ENCODE measurements at regions not wholly inside any gene's neighbourhood (a gene's known extent, or its start where the extent isn't known, plus 50 kb on each side); places are given as distances from the start of the nearest gene placed in this dataset.
"Not testable (repeated sequence)": the region's sequence is repeated elsewhere in the genome, so short reads cannot be mapped to it uniquely, and the experiment has no call there.

DNA sequence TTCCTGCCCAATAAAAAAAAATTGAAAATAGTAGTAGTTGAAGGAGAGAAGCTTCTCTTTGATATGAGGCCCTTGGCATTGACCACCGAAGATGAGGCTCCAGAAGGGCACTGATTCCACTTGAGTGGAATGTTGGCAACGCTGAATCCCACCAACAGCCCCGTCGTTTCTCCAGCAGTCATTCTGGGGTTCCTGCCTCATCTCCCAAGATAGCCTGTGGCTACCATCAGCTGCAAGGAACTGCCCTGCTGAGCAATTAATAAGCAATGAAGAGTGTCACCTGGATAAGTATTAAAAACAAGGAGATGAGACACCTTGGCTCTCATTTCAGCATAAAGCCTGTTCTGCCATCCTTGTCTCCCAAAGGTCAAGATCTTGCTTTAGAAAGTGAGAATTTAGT, 144.1 kb downstream of the CSNK2A3 start:
- Histone ChIP-seq H3K27me3 (no peaks in the 10 kb centered on the region), H3K9me3 (no peaks in the 10 kb centered on the region), H3K4me1 (no peaks in the 10 kb centered on the region), H3K4me3 (no peak overlapping the region), H3K27ac (no peak overlapping the region), H3K36me3 (no peaks in the 10 kb centered on the region)
- TF ChIP-seq, protein P1, sequence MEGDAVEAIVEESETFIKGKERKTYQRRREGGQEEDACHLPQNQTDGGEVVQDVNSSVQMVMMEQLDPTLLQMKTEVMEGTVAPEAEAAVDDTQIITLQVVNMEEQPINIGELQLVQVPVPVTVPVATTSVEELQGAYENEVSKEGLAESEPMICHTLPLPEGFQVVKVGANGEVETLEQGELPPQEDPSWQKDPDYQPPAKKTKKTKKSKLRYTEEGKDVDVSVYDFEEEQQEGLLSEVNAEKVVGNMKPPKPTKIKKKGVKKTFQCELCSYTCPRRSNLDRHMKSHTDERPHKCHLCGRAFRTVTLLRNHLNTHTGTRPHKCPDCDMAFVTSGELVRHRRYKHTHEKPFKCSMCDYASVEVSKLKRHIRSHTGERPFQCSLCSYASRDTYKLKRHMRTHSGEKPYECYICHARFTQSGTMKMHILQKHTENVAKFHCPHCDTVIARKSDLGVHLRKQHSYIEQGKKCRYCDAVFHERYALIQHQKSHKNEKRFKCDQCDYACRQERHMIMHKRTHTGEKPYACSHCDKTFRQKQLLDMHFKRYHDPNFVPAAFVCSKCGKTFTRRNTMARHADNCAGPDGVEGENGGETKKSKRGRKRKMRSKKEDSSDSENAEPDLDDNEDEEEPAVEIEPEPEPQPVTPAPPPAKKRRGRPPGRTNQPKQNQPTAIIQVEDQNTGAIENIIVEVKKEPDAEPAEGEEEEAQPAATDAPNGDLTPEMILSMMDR (IDR thresholded peaks at IDR 0.05) = no peak
- TF ChIP-seq POLR2A (IDR thresholded peaks at IDR 0.05) = no peak
- DNase-seq = no peak

DNA sequence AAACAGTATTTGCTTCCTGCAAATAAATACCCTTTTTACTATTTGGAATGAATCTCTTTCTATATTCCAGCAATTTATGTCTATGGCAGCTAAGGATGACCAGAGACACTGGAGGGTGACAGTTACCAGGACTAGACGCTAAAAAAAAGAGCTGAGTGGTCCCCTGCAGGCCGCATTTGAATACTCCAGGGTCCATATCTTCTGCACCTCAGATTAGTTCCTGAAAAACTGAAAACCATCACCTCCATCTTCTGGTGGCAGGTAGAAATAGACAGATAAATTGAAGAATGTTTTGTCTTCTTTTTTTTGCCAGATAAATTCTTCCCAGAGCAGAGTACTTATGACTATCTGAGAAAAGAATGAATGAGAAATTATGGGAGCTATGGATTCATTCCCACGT, 145.6 kb downstream of the CSNK2A3 start:
- no peak overlapping the region for H3K27ac ChIP-seq
- no peaks in the 10 kb centered on the region for H3K27me3 ChIP-seq
- no peak for DNase-seq
- H3K9me3 ChIP-seq = no peaks in the 10 kb centered on the region
- H3K4me1 ChIP-seq = no peaks in the 10 kb centered on the region
- H3K36me3 ChIP-seq = no peaks in the 10 kb centered on the region
- TF ChIP-seq, protein P1 (IDR thresholded peaks at IDR 0.05) = no peak
- no peak for TF ChIP-seq POLR2A (IDR thresholded peaks at IDR 0.05)
- no peak overlapping the region for H3K4me3 ChIP-seq

DNA sequence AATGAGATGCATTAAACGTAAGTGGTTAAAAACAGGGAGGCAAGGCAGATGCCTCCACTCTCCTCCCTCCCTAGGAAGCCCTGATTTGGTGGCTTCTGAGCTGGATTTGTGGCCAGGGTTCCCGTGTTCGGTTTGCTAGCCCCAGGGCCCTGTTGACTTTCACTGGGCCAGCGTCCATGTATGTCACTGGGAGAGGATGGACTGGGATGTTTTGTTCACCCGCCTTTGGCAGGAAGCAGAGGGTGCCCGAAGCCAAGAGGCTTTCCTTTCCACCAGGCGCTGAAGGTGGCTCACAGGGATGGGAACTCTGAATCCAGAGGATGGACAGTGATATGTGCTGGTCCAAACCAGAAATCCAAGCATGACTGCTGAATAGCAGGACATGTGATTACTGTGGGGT, 146.6 kb downstream of the CSNK2A3 start:
- H3K27me3 ChIP-seq = no peaks in the 10 kb centered on the region
- H3K36me3 ChIP-seq = no peaks in the 10 kb centered on the region
- no peak overlapping the region for H3K27ac ChIP-seq
- no peaks in the 10 kb centered on the region for H3K4me1 ChIP-seq
- no peak overlapping the region for H3K4me3 ChIP-seq
- no peak for DNase-seq
- no peaks in the 10 kb centered on the region for H3K9me3 ChIP-seq
- TF ChIP-seq, protein P1 (IDR thresholded peaks at IDR 0.05) = no peak
- TF ChIP-seq POLR2A (IDR thresholded peaks at IDR 0.05) = no peak

DNA sequence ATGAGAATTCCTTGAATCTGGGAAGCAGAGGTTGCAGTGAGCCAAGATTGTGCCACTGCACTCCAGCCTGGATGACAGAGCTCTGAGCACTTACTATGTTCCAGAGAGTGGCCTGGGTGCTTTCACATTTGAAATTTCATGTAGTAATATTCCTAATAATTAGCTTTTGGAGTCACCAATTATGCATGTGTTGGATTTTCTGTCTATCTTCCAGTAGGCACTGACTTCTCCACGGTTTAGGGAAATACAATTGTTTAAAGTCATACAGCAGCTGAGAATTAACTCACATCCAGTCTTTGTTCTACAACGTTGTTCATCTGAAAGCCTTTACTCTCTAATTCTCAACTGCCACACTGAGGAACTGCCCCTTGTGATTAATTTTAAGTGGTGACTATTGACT, 150.2 kb downstream of the CSNK2A3 start:
- no peaks in the 10 kb centered on the region for H3K4me1 ChIP-seq
- H3K9me3 ChIP-seq = no peaks in the 10 kb centered on the region
- no peaks in the 10 kb centered on the region for H3K27me3 ChIP-seq
- H3K4me3 ChIP-seq = no peak overlapping the region
- TF ChIP-seq, protein P1 (IDR thresholded peaks at IDR 0.05) = no peak
- no peak for TF ChIP-seq POLR2A (IDR thresholded peaks at IDR 0.05)
- no peak for DNase-seq
- no peak overlapping the region for H3K27ac ChIP-seq
- no peaks in the 10 kb centered on the region for H3K36me3 ChIP-seq

DNA sequence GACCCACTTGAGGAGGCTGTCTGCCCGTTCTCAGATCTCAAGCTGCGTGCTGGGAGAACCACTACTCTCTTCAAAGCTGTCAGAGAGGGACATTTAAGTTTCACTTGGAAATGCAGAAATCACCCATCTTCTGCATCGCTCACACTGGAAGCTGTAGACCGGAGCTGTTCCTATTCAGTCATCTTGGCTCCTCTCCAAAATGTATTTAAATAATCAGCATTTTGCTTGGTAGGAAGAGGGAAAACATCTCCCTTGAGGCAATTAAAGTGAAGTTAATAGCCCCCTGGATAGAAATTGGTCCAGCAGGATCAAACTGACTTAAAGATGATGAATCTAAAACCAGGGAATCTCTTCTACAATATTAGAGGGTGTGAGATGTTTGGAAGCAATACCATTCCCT, 151.7 kb downstream of the CSNK2A3 start:
- H3K27me3 ChIP-seq, H3K9me3 ChIP-seq, H3K4me3 ChIP-seq, H3K4me1 ChIP-seq, H3K36me3 ChIP-seq, H3K27ac ChIP-seq, DNase-seq: not testable (repeated sequence)

DNA sequence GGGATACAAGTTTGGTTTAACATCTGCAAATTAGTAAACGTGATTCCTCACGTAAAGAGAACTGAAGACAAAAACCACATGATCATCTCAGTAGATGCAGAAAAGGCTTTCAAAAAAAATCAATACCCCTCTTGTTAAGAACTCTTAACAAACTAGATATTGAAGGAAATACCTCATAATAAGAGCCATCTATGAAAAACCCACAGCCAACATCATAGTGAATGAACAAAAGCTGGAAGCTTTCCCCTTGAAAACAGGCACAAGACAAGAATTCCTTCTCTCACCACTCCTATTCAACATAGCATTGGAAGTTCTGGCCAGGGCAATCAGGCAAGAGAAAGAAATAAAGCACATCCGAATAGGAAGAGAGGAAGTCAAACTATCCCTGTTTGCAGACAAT, 160.5 kb downstream of the CSNK2A3 start:
- no peaks in the 10 kb centered on the region for H3K9me3 ChIP-seq
- no peaks in the 10 kb centered on the region for H3K27me3 ChIP-seq
- TF ChIP-seq, protein P1 (IDR thresholded peaks at IDR 0.05) = no peak
- TF ChIP-seq POLR2A (IDR thresholded peaks at IDR 0.05) = no peak
- DNase-seq = no peak
- no peak overlapping the region for H3K4me3 ChIP-seq
- H3K27ac ChIP-seq = no peak overlapping the region
- no peaks in the 10 kb centered on the region for H3K4me1 ChIP-seq
- no peaks in the 10 kb centered on the region for H3K36me3 ChIP-seq

Measured in Peyer's patch (tissue), 4 donors.